NCI-H128 (cell line): ENCODE measurements at regions not wholly inside any gene's neighbourhood (a gene's known extent, or its start where the extent isn't known, plus 50 kb on each side); places are given as distances from the start of the nearest gene placed in this dataset.

Experiments
- DNase-seq: peaks from one replicate; lab custom pipeline; 2025; ENCODE audit not compliant: unreplicated experiment; lab: John Stamatoyannopoulos, UW

DNA sequence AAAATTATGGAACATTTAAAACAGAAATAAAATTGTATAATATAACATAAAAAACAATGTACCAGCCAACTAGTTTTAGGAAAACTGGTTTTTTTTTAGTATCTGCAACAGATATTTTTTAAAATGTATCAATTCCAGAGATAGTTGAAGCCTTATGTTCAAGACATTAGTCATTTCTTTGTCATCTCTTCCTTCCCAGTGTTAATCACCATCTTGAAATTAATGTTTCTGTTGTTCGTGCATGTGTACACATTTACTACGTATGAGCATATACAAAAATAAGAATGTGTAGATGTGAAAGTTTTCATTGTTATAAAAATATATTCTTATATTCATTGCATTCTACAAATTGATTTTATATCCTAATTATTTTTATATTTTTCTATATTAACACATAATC is 1062.1 kb downstream of the SLC6A15 start:
- DNase-seq: no peak

DNA sequence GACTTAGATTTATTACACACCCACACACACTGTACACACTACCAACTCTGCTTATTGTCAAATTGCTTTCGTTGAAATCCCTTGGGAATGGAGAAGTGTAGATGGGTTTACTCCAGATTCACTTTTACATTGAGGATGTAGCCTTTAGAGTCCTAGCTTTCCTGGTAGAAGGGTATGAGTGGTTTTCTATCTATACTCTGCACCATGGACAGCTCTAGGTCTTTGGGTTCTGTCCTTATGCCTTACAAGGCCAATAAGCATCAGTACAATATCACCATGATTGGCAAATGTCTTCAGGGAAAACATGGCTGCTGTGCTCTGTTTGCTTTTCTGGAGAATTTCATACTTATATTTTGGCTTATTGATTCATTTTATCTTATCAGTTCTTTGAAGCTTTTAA is 1063.9 kb downstream of the SLC6A15 start:
- DNase-seq: no peak

DNA sequence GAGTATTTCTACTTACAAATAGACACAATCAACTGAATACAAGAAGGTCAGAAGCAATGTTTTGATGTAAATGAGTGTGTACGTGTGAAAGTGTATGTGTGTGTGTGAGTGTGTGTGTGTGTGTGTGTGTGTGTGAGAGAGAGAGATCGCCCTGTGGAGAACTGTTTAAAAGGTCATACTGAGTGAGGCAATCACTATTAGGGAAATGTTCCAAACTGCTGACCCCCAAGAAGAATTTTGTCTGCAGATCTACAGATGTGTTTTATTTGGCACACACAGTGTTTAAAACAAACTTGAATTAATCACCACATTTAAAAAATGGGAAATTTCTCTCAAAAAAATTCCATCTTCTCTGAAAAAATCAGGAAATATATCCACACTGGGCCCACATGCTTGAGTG is 1069.1 kb downstream of the SLC6A15 start:
- no peak for DNase-seq

DNA sequence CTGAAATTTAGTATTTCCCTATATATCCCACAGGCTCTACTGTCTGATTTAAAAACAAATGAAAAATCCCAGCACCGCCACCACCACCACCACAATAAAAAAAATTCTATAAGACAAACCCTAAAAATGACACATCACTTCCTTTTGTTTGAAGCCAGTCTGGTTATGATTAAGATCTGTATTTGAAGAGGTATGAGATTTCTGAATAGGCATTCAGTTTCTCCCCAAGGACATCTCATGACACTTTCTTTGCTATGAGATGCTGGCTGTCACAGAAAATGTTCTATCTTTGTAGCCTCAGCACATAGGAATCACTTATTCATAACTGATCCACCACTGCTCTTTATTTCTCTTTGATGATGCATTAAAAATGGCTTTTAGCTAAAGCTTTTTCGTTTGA is 1071.0 kb downstream of the SLC6A15 start:
- DNase-seq: no peak

DNA sequence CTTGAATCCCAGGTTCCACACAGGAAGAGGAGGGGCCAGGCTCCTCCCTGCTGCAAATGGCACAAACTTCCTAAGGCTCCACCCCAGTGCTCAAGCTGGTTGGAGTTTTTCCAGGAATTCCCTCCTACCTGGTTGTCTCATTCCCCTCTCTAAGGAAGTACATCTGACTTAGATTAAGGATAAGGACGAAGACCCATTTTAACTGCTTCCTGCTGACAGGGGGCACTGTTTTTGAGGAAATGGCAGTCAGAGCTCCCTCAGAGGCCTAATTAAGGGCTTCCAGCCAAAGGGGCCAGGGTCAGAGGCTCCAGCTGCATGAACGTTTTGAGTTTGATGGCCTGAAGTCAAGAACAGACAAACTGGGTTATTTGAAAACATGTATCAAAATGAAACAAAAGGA is 1084.7 kb downstream of the SLC6A15 start:
- no peak for DNase-seq

DNA sequence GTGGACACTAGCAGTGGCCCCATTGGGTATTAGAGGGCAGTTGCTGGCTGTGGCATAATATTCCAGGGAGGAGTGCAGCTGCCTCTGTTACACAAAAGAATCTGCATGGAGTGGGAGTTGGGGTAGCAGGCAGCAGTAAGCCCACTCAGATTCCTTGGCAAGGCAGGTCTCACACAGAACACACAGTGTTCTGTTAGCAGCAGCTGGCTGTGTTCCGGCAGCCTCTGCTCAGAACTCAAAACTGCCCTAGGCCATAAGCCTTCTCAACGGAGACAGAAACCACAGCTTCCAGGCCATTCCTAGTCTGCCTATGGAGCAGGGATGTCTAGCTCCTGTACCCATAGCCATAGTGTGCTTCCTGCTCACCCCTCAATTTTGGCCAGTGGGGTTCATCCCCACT is 1085.4 kb downstream of the SLC6A15 start:
- no peak for DNase-seq

DNA sequence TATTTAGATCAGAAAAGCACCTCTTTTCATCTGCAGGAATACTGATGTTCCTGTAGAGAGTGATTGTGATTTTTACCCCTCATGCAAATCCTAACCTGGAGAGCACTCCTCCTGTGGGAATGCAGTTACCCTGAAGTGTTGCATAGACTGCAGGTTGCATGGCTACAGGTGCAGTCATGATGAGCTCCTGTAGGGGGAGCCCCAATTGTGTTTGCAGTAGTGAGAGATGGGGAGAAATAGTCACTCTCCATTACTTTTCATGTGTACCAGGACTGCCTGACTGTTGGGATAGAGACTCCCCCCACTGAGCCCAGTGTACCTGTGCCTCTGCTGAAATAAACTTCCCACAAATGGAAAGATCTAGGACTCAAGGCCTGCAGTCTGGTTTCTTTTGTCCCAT is 1086.5 kb downstream of the SLC6A15 start:
- no peak for DNase-seq

DNA sequence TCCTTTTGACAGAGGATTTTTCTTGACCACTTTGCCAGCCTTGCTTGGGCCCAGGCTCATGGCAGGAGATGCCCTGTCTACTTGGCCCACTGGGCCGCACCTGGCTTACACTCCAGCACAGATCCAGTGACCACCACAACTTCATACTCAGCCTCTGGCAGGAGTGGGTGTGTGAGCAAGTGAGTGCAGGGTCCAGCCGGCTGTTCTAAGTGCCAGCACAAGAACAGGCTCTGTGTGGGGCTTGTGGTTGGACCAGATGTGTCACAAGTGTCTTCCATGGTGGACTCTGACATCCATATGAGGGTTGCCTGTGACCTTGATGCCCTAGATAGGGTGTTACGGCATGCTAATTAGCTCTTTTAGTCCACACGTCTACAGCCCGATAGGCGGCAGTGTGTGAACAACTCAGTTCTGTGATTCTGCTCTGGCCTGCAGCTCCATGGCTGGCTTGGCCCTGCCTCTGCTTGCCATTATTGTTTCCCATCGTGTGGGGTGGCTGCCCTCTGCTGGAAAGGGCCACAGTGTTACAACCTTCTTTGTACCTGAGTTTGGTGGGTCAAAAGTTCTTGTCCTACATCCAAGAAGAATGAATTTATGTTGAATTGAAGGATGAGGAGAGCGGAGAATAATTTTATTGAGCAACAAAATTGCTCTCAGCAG is 1089.1 kb downstream of the SLC6A15 start:
- DNase-seq: no peak

DNA sequence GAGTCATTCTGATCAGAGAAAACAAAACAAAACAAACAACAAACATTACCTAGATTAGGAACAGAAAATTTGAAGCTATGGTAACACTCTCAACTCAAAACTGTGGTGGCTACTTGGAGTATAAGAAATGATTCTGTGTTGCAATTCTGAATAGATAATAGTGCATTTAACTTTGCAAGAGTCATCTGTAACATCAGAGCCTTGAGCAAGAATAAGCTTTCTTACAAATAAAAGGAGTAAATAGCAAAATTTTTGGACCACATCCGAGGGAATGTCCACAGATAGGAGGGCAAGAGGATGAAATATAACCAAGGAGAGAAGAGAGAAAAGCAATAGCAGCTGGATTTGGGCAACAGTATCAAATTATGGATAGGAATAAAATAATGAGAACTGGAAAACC is 1090.6 kb downstream of the SLC6A15 start:
- no peak for DNase-seq

DNA sequence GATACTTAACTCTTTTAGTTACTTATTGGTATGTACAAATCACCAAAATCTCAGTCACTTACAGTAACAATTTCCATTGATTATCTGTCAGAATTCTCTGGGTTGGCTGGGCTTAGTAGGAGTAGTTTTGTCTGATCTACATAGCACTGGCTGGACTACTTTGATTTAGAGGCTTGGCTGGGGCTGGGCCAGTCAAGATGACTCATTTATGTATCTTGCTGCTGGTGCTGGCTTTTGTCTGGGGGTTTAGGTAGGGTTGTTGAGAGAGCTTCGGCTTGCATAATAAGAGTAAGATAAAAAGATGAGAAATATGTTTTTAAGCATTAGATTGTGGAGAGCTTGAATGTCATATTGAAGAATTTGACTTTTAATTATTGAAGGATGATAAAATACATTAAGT is 1093.7 kb downstream of the SLC6A15 start:
- DNase-seq: no peak

DNA sequence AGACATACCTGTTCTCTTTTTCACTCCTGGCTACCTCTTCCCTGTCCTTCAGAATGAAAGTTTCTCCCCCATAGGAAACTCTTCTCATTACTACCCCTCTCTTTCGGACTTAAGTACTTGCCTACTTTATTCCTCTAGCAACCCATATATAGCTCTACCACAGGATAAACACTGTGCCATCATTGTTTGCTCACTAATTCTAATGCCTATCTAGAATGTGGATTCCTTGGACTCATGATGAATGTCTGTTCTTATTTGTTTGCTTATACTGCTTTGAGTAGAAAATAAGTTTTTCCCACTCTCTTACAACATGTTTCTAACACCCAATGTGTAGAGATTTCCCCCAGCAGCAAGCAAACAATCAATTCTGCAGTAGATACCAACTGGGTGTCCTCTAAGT is 1094.9 kb downstream of the SLC6A15 start:
- no peak for DNase-seq

DNA sequence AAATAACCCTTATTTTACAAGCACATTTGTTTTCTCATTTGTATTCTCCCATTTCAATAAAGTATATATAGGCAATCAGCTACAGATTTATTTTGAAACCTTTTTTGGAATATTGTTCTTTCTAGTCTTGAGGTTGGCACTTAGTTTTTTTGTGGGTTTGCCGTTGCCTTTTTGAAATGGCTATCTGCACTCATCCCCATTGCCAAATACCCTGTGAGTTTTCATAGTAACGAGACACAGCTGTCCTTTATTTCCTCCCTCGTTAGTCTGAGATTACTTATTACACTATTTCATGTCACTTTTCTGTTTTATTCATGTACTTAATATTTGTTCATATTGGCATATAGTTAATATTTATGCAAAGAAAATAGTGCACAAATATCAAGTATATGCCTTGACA is 1104.0 kb downstream of the SLC6A15 start:
- no peak for DNase-seq

DNA sequence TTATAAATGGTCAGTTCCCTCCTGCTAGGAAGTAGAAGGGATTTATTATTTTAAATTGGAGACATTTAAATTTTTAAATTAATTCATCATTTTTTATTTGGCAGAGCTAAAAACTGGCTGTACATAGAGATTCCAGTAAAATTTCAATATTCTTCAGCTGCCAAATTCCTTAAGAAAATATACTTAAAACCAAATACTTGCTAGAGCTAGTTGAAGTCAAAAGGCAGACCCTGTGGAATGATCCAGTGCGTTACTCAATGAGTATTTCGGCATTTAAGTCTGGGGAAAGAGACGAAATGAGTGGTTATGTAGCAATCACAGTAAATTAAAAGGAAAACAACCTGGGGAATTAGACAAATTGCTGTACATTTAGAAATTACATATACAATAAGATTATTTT is 1104.7 kb downstream of the SLC6A15 start:
- DNase-seq: no peak

DNA sequence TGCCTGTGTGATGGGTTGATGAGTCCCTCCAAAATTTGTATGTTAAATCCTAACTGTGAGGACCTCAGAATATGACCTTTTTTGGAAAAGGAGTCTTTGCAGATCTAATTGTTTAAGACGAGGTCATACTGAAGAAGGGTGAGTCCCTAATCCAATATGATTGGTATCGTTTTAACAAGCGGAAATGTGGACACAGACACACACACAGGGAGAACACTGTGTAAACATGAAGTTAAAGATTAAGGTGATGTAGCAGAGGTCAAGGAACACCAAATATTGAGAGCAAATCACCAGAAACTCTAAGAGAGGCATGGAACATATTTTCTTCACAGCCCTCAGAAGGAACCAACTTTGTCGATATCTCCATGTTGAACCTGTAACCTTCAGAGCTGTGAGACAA is 1106.7 kb downstream of the SLC6A15 start:
- DNase-seq: no peak

DNA sequence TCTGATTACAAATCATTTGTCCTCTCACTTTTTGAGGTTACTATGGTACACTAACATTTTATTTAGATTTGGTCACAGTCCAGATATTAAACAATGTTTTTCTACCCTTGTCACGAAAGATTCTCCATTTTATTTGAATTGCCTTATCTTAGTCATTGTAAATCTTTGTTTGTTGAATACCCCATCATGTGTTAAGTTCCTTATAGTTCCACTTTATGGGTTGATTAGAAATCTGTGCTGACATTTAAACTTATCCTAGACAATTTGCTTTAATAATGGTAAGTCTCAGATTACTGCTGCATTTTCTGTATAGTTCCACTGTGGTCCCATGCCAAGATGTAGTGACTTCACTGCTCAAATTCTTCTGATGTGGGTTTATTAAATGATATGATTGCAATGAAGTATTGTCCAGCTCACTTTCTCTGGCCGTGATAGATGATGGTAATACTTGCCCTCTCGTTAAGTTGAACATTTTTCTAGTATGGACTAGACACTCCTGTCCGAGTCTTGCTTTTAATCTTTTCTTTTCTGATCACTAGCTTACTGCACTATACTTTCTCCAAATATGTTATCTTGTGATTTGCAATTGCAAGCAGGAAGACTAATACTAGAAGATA is 1107.3 kb downstream of the SLC6A15 start:
- no peak for DNase-seq

DNA sequence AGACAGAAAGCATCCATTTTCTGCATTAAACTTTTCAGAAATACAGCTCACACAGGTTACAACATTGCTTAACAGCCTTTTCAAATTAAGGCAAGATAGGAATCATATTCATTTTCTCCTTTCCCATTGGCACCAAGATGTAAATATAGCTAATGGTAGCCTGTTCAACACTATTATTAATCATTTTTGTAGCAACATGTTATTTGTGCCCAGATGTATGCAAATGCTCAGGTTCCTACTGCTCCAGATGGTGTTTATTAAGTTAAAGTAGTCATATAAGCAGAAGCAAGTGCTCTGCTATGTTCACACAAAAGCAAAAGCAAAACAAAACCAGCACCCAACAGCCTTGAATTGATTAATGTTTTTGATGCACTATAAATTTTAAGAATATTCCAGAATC is 1110.6 kb downstream of the SLC6A15 start:
- no peak for DNase-seq

DNA sequence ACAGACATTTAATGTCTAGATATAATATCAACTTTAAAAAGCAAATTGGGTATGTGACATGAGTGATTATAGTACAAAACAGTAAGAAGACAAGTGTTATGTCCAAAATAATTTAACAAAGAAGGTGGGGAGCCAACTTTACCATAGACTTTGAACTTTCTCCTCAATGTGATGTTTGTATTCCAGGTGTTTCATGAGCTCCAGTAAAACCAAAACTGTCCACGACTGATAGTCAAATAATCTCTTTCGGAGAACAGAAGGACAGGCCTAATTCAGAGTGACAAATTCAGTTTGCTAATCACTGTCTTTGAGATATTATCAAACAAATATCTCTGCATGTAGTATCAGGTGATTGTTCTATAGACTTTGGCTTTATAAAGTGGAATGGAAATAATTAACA is 1112.6 kb downstream of the SLC6A15 start:
- DNase-seq: no peak

DNA sequence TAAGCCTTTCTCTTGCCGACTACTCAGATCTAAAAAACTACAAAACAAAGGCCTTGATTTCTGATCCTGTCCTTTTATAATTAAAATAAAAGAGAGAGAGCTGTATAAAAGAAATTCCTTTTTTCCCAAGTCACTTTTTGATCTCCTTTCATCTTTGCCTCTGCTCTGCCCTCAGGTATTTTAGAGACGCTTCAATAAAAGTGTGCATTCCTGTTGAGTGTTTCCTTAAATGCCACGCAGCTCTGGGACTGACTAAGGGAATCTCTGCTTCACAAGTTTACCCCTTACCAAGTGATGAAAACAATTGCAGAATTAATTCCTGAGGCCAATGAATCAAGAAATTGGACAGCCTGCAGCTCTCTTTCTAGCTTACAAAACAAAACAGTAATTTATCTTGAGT is 1109.8 kb downstream of the TMTC2 start:
- DNase-seq: no peak

DNA sequence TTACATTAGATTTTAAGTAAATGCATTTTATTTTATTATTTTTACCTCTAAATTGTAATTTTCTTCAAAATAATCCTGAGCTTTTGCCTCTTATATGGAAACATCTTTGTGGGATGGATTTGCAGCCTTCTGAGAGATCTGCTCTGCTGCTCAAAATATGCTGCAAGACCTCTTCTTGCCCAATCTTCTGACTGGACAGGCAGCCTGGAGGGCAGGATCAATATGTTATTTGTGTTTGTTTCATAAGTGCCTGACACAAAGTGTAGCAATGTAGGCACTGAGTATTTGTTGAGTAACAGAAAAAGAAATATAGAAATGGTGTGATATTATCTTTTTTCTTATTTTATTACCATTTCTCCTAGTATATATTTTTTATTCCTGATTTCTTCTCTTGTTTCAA is 1106.9 kb downstream of the TMTC2 start:
- no peak for DNase-seq

DNA sequence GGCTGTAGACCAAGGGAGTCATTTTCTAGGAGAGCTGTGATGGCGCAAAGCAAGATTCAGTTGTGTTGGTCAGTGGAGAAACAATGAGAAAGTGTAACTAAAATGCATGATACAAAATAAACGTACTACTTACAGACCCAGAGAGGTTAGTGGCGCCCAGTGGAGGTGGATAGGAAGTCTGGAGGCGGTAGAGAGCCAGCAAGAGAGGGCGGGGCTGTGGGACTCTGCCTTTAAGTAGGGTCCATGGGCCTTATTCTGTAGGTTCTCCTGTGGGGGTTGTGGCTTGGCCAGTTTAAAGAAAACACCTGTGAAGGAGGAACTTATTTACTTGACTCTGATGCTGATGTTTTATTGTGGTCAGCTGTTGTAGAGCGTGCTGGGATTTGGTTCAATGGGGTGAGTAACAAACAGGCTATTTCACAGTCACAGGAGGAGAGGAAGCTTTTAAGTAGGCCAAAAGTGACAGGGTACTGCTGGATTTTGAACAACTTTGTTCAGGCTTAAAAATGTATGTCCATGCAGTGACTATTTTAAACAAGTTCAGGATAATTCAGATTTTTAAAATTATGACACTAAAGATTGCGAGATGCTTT is 1097.7 kb downstream of the TMTC2 start:
- no peak for DNase-seq

DNA sequence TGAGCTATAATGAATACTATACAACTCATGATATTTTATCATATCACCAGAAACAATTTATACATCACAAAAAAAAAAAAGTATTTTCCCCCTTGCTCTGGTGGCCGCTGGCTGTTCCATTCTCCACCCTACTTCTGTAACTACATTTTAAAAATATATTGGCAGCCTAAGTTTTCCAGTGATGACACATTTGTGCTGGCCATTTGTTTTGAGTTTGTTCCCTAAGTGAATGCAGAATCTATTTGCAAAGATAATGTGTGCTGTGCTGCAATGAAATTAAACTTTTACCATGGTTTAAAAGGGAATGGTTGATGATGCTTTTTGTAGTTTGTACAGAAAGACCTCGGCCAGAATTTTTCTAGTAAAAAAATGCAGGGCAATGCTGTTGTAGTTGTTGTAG is 1092.8 kb downstream of the TMTC2 start:
- no peak for DNase-seq

DNA sequence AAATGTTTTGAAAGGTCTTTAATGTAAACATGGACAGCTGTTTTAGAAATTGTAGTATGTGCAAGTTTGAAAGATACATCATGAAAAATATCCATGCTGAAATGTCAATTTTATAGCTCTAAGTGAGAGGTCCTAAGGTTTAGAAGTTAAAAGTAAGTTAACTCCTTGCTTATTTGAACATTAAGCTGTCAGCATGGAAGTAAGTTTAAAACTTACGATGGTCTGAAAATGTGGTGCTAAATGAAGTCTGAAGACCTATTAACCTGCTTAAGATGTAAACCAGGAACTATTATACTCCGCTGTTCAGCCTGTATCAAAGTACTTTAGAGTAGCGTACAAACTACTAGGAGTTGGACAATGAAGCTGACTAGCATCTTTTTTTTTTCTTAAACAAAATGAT is 1082.4 kb downstream of the TMTC2 start:
- no peak for DNase-seq

DNA sequence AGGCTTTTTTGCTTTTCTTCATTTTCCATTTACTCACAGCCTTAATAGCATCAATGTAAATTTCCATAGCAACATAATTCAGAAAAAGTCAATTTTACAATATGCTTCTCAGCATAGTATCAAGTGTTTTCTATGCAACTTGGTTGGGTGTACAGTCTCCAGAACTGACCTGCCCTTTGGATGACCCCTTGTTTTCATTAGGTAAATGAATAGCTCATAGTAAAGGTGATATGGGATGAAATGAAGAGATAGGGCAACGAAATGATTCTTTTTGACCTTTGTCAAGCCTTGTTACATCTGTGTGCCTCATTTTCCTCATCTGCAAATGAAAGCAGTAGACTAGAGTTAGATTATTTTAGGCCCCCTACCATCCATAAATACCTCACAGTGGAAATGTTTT is 1081.0 kb downstream of the TMTC2 start:
- DNase-seq: no peak
